DOHH2 (cell line): ENCODE measurements at regions not wholly inside any gene's neighbourhood (a gene's known extent, or its start where the extent isn't known, plus 50 kb on each side); places are given as distances from the start of the nearest gene placed in this dataset.
"Not testable (repeated sequence)": the region's sequence is repeated elsewhere in the genome, so short reads cannot be mapped to it uniquely, and the experiment has no call there.

Experiments used
- H3F3A ChIP-seq: fragments of 200-600 bp; sonication (generic), shearing (Covaris generic); 2 replicates; pipeline ENCODE4 v1.6.0; 2016; ENCODE audit warnings: antibody characterized with exemption, mild to moderate bottlenecking; ENCODE audit not compliant: control insufficient read depth, insufficient read depth
- H3K27ac ChIP-seq: fragments of 200-600 bp; sonication (generic); 2 replicates; pipeline ENCODE4 v1.5.1; 2014; ENCODE audit warnings: low read depth, mild to moderate bottlenecking, low read length, moderate library complexity
- H3K27me3 ChIP-seq: fragments of 200-600 bp; sonication (generic); 2 replicates; pipeline ENCODE4 v1.6.1; 2014; ENCODE audit warnings: mild to moderate bottlenecking, low read length, mixed read lengths; ENCODE audit not compliant: control insufficient read depth
- H3K36me3 ChIP-seq: fragments of 200-600 bp; sonication (generic); 2 replicates; pipeline ENCODE4 v1.6.1; 2014; ENCODE audit warnings: mild to moderate bottlenecking, low read length, moderate library complexity, mixed read lengths; ENCODE audit not compliant: control insufficient read depth
- H3K4me1 ChIP-seq: fragments of 200-600 bp; sonication (generic); 2 replicates; pipeline ENCODE4 v1.6.1; 2014; ENCODE audit warnings: mild to moderate bottlenecking, low read length, mixed read lengths; ENCODE audit not compliant: control insufficient read depth
- H3K4me2 ChIP-seq: fragments of 200-600 bp; sonication (generic); 2 replicates; pipeline ENCODE4 v1.6.0; 2014; ENCODE audit warnings: mild to moderate bottlenecking, low read length, moderate library complexity
- H3K4me3 ChIP-seq: fragments of 200-600 bp; sonication (generic); 2 replicates; pipeline ENCODE4 v1.5.1; 2014; ENCODE audit warnings: mild to moderate bottlenecking, low read length, mixed read lengths
- H3K79me2 ChIP-seq: fragments of 200-600 bp; sonication (generic); 2 replicates; pipeline ENCODE4 v1.6.1; 2014; ENCODE audit warnings: mild to moderate bottlenecking, low read length, mixed read lengths; ENCODE audit not compliant: control insufficient read depth
- H3K9me2 ChIP-seq: fragments of 200-600 bp; sonication (generic); replicated peaks from 2 replicates; pipeline ENCODE4 v1.6.1; 2014; ENCODE audit warnings: mild to moderate bottlenecking, low read length, mixed read lengths; ENCODE audit not compliant: control insufficient read depth
- H3K9me3 ChIP-seq: fragments of 200-600 bp; sonication (generic); 2 replicates; pipeline ENCODE4 v1.6.1; 2014; ENCODE audit warnings: antibody characterized with exemption, low read length, mixed read lengths; ENCODE audit not compliant: control insufficient read depth, insufficient read depth
- H4K20me1 ChIP-seq: fragments of 200-600 bp; sonication (generic); 2 replicates; pipeline ENCODE4 v1.6.0; 2014; ENCODE audit warnings: low read depth, mild to moderate bottlenecking, antibody characterized with exemption, low read length, moderate library complexity; ENCODE audit not compliant: control insufficient read depth, insufficient read depth
- CTCF ChIP-seq: fragments of 200-600 bp; sonication (generic); IDR thresholded peaks from one replicate; pipeline ENCODE4 v1.5.1; 2014; ENCODE audit warnings: antibody characterized with exemption, mild to moderate bottlenecking, low read depth, low read length; ENCODE audit not compliant: poor library complexity, severe bottlenecking
- EZH2phosphoT487 ChIP-seq: fragments of 200-600 bp; sonication (generic); IDR thresholded peaks from 2 replicates; pipeline ENCODE4 v1.6.1; 2017; ENCODE audit warnings: borderline replicate concordance, mild to moderate bottlenecking, antibody characterized with exemption, low read length, moderate library complexity, mixed read lengths

GRCh38 chr9:88880199-88880598, 111.1 kb upstream of the S1PR3 start:
- Histone ChIP-seq H3F3A (no peaks in the 10 kb centered on the region), H3K4me3 (no peak overlapping the region), H3K4me2 (no peak overlapping the region), H3K79me2 (no peaks in the 10 kb centered on the region), H4K20me1 (no peaks in the 10 kb centered on the region), H3K9me3 (no peaks in the 10 kb centered on the region), H3K36me3 (no peaks in the 10 kb centered on the region), H3K27ac (no peak overlapping the region), H3K27me3 (no peaks in the 10 kb centered on the region), H3K9me2 (no peaks in the 10 kb centered on the region), H3K4me1 (peaks cover 12% of the 10 kb centered on the region)
- no peak for TF ChIP-seq CTCF
- TF ChIP-seq EZH2phosphoT487: no peak

- not testable (repeated sequence) for H3F3A ChIP-seq, H3K9me3 ChIP-seq, H3K79me2 ChIP-seq, H3K27ac ChIP-seq, H3K4me3 ChIP-seq, H4K20me1 ChIP-seq, H3K4me2 ChIP-seq, H3K36me3 ChIP-seq, H3K9me2 ChIP-seq, H3K27me3 ChIP-seq
- peaks cover 16% of the 10 kb centered on the region for H3K4me1 ChIP-seq
Measured at GRCh38 chr9:88884291-88884690, 107.0 kb upstream of the S1PR3 start.

DNA sequence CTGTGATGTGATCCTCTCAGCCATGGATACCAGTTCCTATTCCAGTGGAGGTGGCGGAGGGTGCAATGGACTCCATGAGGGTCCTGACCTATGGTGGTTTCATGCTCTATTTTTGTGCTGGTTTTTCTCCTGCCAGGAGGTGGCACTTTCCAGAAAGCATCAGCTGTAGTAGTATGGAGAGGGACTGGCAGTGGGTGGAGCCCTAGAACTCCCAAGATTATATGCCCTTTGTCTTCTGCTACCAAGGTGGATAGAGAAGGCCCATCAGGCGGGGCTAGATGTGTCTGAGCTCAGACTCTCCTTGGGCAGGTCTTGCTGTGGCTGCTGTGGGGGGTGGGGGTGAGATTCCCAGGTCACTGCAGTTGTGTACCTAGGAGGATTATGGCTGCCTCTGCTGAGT, 104.5 kb upstream of the S1PR3 start:
- H4K20me1 ChIP-seq, H3K27me3 ChIP-seq, H3K36me3 ChIP-seq, H3K4me3 ChIP-seq, H3K9me2 ChIP-seq, H3K4me2 ChIP-seq, H3K27ac ChIP-seq, H3K9me3 ChIP-seq, H3F3A ChIP-seq, H3K79me2 ChIP-seq: not testable (repeated sequence)
- H3K4me1 ChIP-seq: peaks cover 24% of the 10 kb centered on the region

DNA sequence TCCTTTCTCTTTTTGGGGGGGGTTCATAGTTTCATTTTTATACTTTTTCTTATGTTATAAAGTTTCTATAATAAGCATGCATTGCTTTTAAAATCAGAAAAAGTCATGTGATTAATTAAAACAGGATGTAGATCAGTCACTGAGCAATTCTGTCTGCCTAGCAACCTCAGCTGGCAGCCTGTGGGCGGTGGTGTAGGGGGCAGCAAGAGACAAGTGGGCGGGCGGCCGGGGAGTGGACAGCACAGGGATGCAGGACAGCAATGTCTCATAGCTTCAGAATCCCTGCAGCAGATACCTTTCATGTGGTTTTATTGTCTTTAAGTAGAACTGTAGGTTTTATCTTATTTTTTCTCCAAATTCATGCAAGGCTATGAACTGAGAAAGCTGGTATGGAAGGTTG, 101.9 kb upstream of the S1PR3 start:
- no peaks in the 10 kb centered on the region for H3F3A ChIP-seq
- no peaks in the 10 kb centered on the region for H3K79me2 ChIP-seq

More for the DNA sequence above, 101.9 kb upstream of the S1PR3 start:
- Histone ChIP-seq H3K4me1 (peaks cover 22% of the 10 kb centered on the region), H4K20me1 (no peaks in the 10 kb centered on the region), H3K27ac (no peak overlapping the region), H3K4me3 (no peak overlapping the region), H3K27me3 (no peaks in the 10 kb centered on the region), H3K9me3 (no peaks in the 10 kb centered on the region), H3K4me2 (no peak overlapping the region), H3K36me3 (no peaks in the 10 kb centered on the region), H3K9me2 (no peaks in the 10 kb centered on the region)
- no peak for TF ChIP-seq CTCF
- TF ChIP-seq EZH2phosphoT487: no peak
